Testis (tissue), 2 donors: ENCODE measurements at regions not wholly inside any gene's neighbourhood (a gene's known extent, or its start where the extent isn't known, plus 50 kb on each side); places are given as distances from the start of the nearest gene placed in this dataset.

ENCODE experiments used
- POLR2A ChIP-seq: fragments of 450-650 bp; IDR thresholded peaks from one replicate; pipeline ENCODE4 v1.6.1; 2017; ENCODE audit warnings: antibody characterized with exemption, mild to moderate bottlenecking, moderate library complexity
- TF ChIP-seq, protein P1 (sequence below), 3 experiments: fragments of 450-650 bp in 2 of 3; fragments of 200-600 bp in 1 of 3; sonication (generic) in 1 of 3; IDR thresholded peaks; one replicate each; pipeline ENCODE4 v1.5.1; 2016 to 2019; ENCODE audit warnings: antibody characterized with exemption in 3 of 3, mild to moderate bottlenecking in 2 of 3, moderate library complexity in 1 of 3

DNA sequence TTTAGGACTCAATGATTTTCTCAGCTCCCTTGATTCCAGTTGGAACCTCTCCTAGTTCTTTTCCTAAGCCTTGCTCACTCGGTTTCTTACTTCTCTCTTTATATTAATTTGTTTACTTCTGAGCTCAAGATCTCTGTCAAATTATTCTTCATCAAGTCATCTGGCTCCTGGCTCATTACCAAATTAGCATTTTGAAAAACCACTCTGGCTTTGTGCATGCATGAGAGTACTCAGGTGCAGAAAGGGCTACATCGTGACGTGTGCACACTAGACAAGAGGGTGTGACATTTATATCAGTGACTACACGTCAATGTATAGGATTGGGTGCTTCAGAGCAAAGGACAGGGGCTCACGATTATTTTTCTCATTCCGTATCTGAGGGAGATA is 645.7 kb upstream of the DPP6 start:
- TF ChIP-seq, protein P1, sequence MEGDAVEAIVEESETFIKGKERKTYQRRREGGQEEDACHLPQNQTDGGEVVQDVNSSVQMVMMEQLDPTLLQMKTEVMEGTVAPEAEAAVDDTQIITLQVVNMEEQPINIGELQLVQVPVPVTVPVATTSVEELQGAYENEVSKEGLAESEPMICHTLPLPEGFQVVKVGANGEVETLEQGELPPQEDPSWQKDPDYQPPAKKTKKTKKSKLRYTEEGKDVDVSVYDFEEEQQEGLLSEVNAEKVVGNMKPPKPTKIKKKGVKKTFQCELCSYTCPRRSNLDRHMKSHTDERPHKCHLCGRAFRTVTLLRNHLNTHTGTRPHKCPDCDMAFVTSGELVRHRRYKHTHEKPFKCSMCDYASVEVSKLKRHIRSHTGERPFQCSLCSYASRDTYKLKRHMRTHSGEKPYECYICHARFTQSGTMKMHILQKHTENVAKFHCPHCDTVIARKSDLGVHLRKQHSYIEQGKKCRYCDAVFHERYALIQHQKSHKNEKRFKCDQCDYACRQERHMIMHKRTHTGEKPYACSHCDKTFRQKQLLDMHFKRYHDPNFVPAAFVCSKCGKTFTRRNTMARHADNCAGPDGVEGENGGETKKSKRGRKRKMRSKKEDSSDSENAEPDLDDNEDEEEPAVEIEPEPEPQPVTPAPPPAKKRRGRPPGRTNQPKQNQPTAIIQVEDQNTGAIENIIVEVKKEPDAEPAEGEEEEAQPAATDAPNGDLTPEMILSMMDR (IDR thresholded peaks at IDR 0.05), result no peak
- no peak for TF ChIP-seq POLR2A
